ENCODE measurements at regions not wholly inside any gene's neighbourhood (a gene's known extent, or its start where the extent isn't known, plus 50 kb on each side); places are given as distances from the start of the nearest gene placed in this dataset.

DNA sequence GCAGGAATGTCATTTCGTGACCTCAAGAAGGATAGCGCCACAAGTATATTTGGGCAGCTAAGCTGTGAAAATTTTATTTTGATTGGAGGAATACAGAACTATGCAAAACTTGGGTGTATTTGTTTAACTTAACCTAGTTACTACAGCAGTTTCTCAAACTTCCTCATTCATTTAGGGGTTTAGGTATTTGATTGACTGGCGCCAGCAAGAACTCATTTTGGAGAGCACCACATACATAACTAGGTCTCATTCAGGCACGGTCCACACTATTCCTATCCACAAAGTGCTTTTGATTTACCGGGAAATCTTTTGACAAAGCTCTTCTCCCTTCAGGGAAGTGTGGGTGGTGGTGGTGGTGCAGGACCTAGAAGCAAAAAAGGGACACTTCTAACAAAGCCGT, 155.1 kb upstream of the NRIP1 start:
- TF ChIP-seq POLR2A (IDR thresholded peaks at IDR 0.05; ENCODE audit: low read length), result no peak
- no peak for TF ChIP-seq GATA1 (IDR thresholded peaks at IDR 0.05; ENCODE audit: low read depth, low read length)

Measured in erythroblast (primary cell).